H1 (cell line): ENCODE measurements at regions not wholly inside any gene's neighbourhood (a gene's known extent, or its start where the extent isn't known, plus 50 kb on each side); places are given as distances from the start of the nearest gene placed in this dataset.

Experiments used
- CTCF ChIA-PET: fragments of 300-600 bp; sonication (Branson Sonifier 250); formaldehyde crosslinking; loops from one replicate; lab custom pipeline; 2021; ENCODE audit not compliant: partially characterized antibody; lab: Charles Lee
- POLR2A ChIA-PET: fragments of 300-600 bp; sonication (Branson Sonifier 250); formaldehyde crosslinking; loops from one replicate; lab custom pipeline; 2021; ENCODE audit warnings: inconsistent platforms; ENCODE audit not compliant: partially characterized antibody; lab: Charles Lee
- DNase-seq, 2 experiments: peaks; one replicate each; pipeline versions ENCODE4 v3.0.0 to v3.0.0-alpha.2; 2010 to 2022; ENCODE audit warnings: low spot score in 2 of 2, low read depth in 1 of 2, mixed read lengths in 1 of 2
- FAIRE-seq: peaks from 2 replicates; lab custom pipeline; 2011; peaks lifted over from hg19 to GRCh38; lab: Jason Lieb, UNC
- H2AFZ ChIP-seq: 2 replicates; pipeline ENCODE4 v1.8.1; 2012; ENCODE audit warnings: low read length, inconsistent platforms
- H2AK5ac ChIP-seq: 2 replicates; pipeline ENCODE4 v1.6.1; 2013; ENCODE audit warnings: low read depth, low read length
- H2BK120ac ChIP-seq: replicated peaks from 2 replicates; pipeline ENCODE3; 2013; ENCODE audit warnings: low read depth, low read length, inconsistent platforms
- H2BK12ac ChIP-seq: 2 replicates; pipeline ENCODE4 v1.6.1; 2013; ENCODE audit warnings: low read depth, low read length
- H2BK15ac ChIP-seq: 2 replicates; pipeline ENCODE4 v1.6.1; 2013; ENCODE audit warnings: low read length
- H2BK20ac ChIP-seq: 2 replicates; pipeline ENCODE4 v1.6.1; 2013; ENCODE audit warnings: low read length
- H2BK5ac ChIP-seq: 2 replicates; pipeline ENCODE4 v1.6.1; 2013; ENCODE audit warnings: low read depth, low read length
- H3K14ac ChIP-seq: 2 replicates; pipeline ENCODE4 v1.6.1; 2013; ENCODE audit warnings: inconsistent platforms; ENCODE audit not compliant: insufficient read length
- H3K18ac ChIP-seq: 2 replicates; pipeline ENCODE4 v1.6.1; 2013; ENCODE audit warnings: low read length; ENCODE audit errors: extremely low read depth
- H3K23ac ChIP-seq: 2 replicates; pipeline ENCODE4 v1.6.1; 2013; ENCODE audit warnings: inconsistent platforms; ENCODE audit not compliant: insufficient read length
- H3K23me2 ChIP-seq: 2 replicates; pipeline ENCODE4 v1.6.1; 2013; ENCODE audit warnings: low read depth, low read length
- H3K27ac ChIP-seq: 2 replicates; pipeline ENCODE4 v1.6.1; 2011; ENCODE audit warnings: low read depth, low read length, inconsistent platforms
- H3K27me3 ChIP-seq, 4 experiments: replicated peaks in 1 of 4; 1 replicate in 1 of 4; 2 replicates in 3 of 4; pipeline versions ENCODE4 v1.6.1 to v1.8.1; 2011 to 2013; ENCODE audit warnings: low read length in 3 of 4, mild to moderate bottlenecking in 3 of 4, inconsistent platforms in 2 of 4, mixed read lengths in 2 of 4, moderate library complexity in 1 of 4; ENCODE audit not compliant: control insufficient read depth in 3 of 4, insufficient read depth in 3 of 4; ENCODE audit errors: extremely low read depth in 1 of 4
- H3K36me3 ChIP-seq, 4 experiments: 2 replicates each; pipeline versions ENCODE4 v1.6.1 to v1.8.1; 2011 to 2013; ENCODE audit warnings: mild to moderate bottlenecking in 4 of 4, low read length in 3 of 4, moderate library complexity in 2 of 4, control low read depth in 1 of 4, inconsistent platforms in 1 of 4; ENCODE audit not compliant: insufficient read depth in 4 of 4, control insufficient read depth in 2 of 4
- H3K4ac ChIP-seq: replicated peaks from 2 replicates; pipeline ENCODE3; 2013; ENCODE audit warnings: low read length, low read depth, mixed read lengths, inconsistent platforms; ENCODE audit not compliant: insufficient read length
- H3K4me1 ChIP-seq, 4 experiments: replicated peaks in 1 of 4; 1 replicate in 1 of 4; 2 replicates in 3 of 4; pipeline versions ENCODE4 v1.6.1 to v1.8.1; 2011 to 2013; ENCODE audit warnings: low read length in 3 of 4, inconsistent platforms in 2 of 4, mixed read lengths in 1 of 4; ENCODE audit not compliant: insufficient read depth in 4 of 4, control insufficient read depth in 3 of 4
- H3K4me2 ChIP-seq, 2 experiments: 2 replicates each; pipeline versions ENCODE4 v1.6.1 to v1.8.1; 2011 to 2013; ENCODE audit warnings: low read depth in 2 of 2, low read length in 2 of 2, control low read depth in 1 of 2, inconsistent platforms in 1 of 2, mild to moderate bottlenecking in 1 of 2; ENCODE audit not compliant: insufficient read depth in 1 of 2
- H3K4me3 ChIP-seq, 4 experiments: fragments of 200-600, 300-600 bp in 1 of 4; sonication (generic), shearing (Covaris generic), sonication (Bioruptor Twin) in 1 of 4; 2 replicates each; pipeline versions ENCODE4 v1.5.1 to v1.8.1; 2011 to 2016; ENCODE audit warnings: low read length in 4 of 4, low read depth in 3 of 4, control low read depth in 2 of 4, inconsistent platforms in 2 of 4, mild to moderate bottlenecking in 2 of 4, mixed read lengths in 1 of 4, moderate library complexity in 1 of 4; ENCODE audit not compliant: insufficient read depth in 2 of 4; ENCODE audit errors: extremely low read depth in 1 of 4
- H3K56ac ChIP-seq: replicated peaks from 2 replicates; pipeline ENCODE3; 2013; ENCODE audit warnings: low read depth, mild to moderate bottlenecking, mixed read lengths, low read length, inconsistent platforms; ENCODE audit not compliant: insufficient read length
- H3K79me1 ChIP-seq: 2 replicates; pipeline ENCODE4 v1.6.1; 2013; ENCODE audit warnings: low read depth, low read length, control low read depth
- H3K79me2 ChIP-seq, 2 experiments: 2 replicates each; pipeline versions ENCODE4 v1.6.1 to v1.8.1; 2012 to 2013; ENCODE audit warnings: low read length in 2 of 2, mild to moderate bottlenecking in 2 of 2, inconsistent platforms in 1 of 2; ENCODE audit not compliant: insufficient read depth in 2 of 2, control insufficient read depth in 1 of 2
- H3K9ac ChIP-seq, 4 experiments: replicated peaks in 1 of 4; 1 replicate in 1 of 4; 2 replicates in 3 of 4; pipeline versions ENCODE4 v1.6.1 to v1.8.1; 2011 to 2013; ENCODE audit warnings: low read depth in 3 of 4, low read length in 3 of 4, control low read depth in 2 of 4, mild to moderate bottlenecking in 2 of 4, moderate library complexity in 2 of 4, inconsistent platforms in 1 of 4; ENCODE audit errors: extremely low read depth in 1 of 4
- H3K9me3 ChIP-seq, 2 experiments: 2 replicates each; pipeline versions ENCODE4 v1.6.1 to v1.8.1; 2012 to 2013; ENCODE audit warnings: mild to moderate bottlenecking in 2 of 2, moderate library complexity in 2 of 2, control low read depth in 1 of 2, inconsistent platforms in 1 of 2, low read depth in 1 of 2, low read length in 1 of 2, mixed read lengths in 1 of 2; ENCODE audit not compliant: insufficient read depth in 2 of 2
- H4K20me1 ChIP-seq, 2 experiments: replicated peaks in 1 of 2; 2 replicates each; pipeline versions ENCODE3 to v1.8.1; 2011 to 2013; ENCODE audit warnings: inconsistent platforms in 2 of 2, low read length in 2 of 2, mild to moderate bottlenecking in 1 of 2; ENCODE audit not compliant: insufficient read depth in 2 of 2, control insufficient read depth in 1 of 2
- H4K5ac ChIP-seq: 2 replicates; pipeline ENCODE4 v1.6.1; 2013; ENCODE audit warnings: low read length, low read depth, mixed read lengths, inconsistent platforms; ENCODE audit not compliant: insufficient read length
- H4K8ac ChIP-seq: 2 replicates; pipeline ENCODE4 v1.8.0; 2013; ENCODE audit warnings: mild to moderate bottlenecking, moderate library complexity, low read length, inconsistent platforms; ENCODE audit not compliant: insufficient read depth; ENCODE audit errors: extremely low read depth
- H4K91ac ChIP-seq: replicated peaks from 2 replicates; pipeline ENCODE3; 2013; ENCODE audit warnings: low read length, mixed read lengths, inconsistent platforms; ENCODE audit not compliant: insufficient read length
- KDM4A ChIP-seq: IDR thresholded peaks from one replicate; pipeline ENCODE4 v1.7.1; 2012; ENCODE audit warnings: low read depth, mild to moderate bottlenecking, moderate library complexity, low read length, inconsistent platforms; ENCODE audit not compliant: severe bottlenecking
- POU5F1 ChIP-seq: IDR thresholded peaks from 2 replicates; pipeline ENCODE4 v1.6.1; 2011; ENCODE audit warnings: low read depth, mild to moderate bottlenecking, low read length, moderate library complexity
- WGBS, 2 experiments: shearing (Covaris generic) in 1 of 2; methylation state at CpG; one replicate each; pipeline versions ENCODE4 v1.1.6 to v1.1.7; 2013 to 2015; ENCODE audit warnings: low lambda C conversion rate in 2 of 2, mixed read lengths in 2 of 2, inconsistent platforms in 1 of 2, low coverage in 1 of 2, missing lambda C conversion rate in 1 of 2; ENCODE audit not compliant: insufficient replicate concordance in 2 of 2, insufficient coverage in 1 of 2, insufficient read length in 1 of 2; ENCODE audit errors: extremely low coverage in 1 of 2, missing lambda C conversion rate in 1 of 2; 5-methylcytosine and 5-hydroxymethylcytosine counted together

DNA sequence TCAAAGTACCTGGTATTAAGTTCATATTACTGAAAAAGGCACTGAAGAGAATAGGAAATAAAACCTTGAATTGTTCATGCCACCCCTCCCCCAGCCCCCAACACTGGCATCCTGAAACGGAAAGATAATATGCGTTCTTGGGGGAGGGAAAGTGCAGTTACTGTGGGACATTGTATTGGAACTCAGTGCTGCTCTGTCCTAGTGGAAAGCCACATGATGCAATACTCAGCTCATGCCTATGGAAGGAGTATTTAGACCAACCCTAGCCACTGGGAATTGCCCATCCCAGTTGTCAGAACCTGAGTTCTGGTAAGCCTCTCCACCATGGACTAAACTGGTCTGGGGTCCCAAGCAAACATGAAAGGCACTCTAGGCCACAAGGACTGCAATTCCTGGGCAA, 680.8 kb upstream of the BCHE start:
- FAIRE-seq = no peak
- H3K56ac ChIP-seq = no peak overlapping the region
- H4K91ac ChIP-seq = no peak overlapping the region
- TF ChIP-seq POU5F1 (no peak), KDM4A (no peak)

More for the DNA sequence above, 680.8 kb upstream of the BCHE start:
- Histone ChIP-seq H2BK120ac (no peak overlapping the region), H3K4me2 (no peak overlapping the region), H3K9me3 (peaks cover 0 to 2% of the 10 kb centered on the region in 2 experiments; a peak in 1 of 4 replicates), H4K5ac (no peak overlapping the region), H3K36me3 (no peaks in the 10 kb centered on the region), H3K27ac (no peak overlapping the region), H2BK12ac (no peak overlapping the region), H2AK5ac (no peak overlapping the region), H3K4me3 (no peak overlapping the region), H2AFZ (peak overlapping the region; percentile 70), H3K9ac (no peak overlapping the region), H2BK15ac (no peak overlapping the region; the same call in 1 of the 2 replicates), H3K27me3 (no peaks in the 10 kb centered on the region), H3K4me1 (0 out of 7 replicates have a peak, but pooled peaks cover 0 to 2% (median 0%) of the 10 kb centered on the region in 4 experiments), H2BK5ac (no peak overlapping the region), H4K20me1 (no peaks in the 10 kb centered on the region), H2BK20ac (no peak overlapping the region), H3K23ac (no peak overlapping the region), H3K79me2 (no peaks in the 10 kb centered on the region), H3K4ac (no peak overlapping the region), H3K14ac (no peak overlapping the region), H4K8ac (no peak overlapping the region), H3K79me1 (no peaks in the 10 kb centered on the region), H3K18ac (no peak overlapping the region), H3K23me2 (no peaks in the 10 kb centered on the region)
- ChIA-PET CTCF (interaction anchor here (1.3 kb wide), 1 partner anchor 9 kb away, joined by 3 read pairs; no protein-coding TSS in a partner anchor), POLR2A (no interaction called here)
- 100% methylated on average over 2 of the region's 2 CpGs; no CpG with 5 or more reads in 1 of the 2 experiments for WGBS, 2 experiments
- no peak for DNase-seq
